Femur (tissue), 1 donor: ENCODE measurements at regions not wholly inside any gene's neighbourhood (a gene's known extent, or its start where the extent isn't known, plus 50 kb on each side); places are given as distances from the start of the nearest gene placed in this dataset.
"Not testable (repeated sequence)": the region's sequence is repeated elsewhere in the genome, so short reads cannot be mapped to it uniquely, and the experiment has no call there.

Source experiments
- DNase-seq: peaks from one replicate; pipeline ENCODE4 v3.0.0-alpha.2; 2017

DNA sequence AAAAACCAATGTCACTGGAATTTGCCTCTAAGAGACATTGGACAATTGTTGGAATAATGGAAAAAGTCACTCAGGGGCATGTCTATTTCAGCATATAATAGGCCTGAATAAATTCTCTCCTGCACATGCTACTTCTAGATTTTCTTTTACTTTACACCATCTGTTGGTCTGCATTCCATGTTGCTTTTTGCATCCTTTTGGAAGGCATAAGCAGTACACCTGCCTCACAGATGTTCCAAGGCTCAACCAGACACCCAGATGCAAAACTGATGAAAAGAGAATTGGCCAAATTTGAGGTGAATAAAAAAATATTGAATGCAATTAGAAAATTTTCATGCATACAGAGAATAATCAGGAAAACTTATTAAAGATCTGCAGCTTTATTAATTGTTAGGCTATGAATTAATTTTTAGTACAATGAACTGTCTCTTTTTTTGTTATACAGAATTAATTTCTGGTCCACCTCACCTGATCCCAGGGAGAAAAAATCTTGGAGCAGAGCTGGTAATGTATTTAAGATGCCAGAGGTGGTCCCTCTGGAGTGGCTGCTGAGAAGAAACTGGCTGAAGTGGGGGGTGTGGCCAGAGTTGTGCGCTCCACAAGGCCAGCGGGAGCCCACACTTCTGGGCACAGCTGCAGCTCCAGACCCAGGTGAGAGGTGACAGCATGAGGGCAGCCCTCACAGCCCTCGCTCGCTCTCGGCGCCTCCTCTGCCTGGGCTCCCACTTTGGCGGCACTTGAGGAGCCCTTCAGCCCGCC, 778.6 kb downstream of the CDH11 start:
- no peak for DNase-seq

DNA sequence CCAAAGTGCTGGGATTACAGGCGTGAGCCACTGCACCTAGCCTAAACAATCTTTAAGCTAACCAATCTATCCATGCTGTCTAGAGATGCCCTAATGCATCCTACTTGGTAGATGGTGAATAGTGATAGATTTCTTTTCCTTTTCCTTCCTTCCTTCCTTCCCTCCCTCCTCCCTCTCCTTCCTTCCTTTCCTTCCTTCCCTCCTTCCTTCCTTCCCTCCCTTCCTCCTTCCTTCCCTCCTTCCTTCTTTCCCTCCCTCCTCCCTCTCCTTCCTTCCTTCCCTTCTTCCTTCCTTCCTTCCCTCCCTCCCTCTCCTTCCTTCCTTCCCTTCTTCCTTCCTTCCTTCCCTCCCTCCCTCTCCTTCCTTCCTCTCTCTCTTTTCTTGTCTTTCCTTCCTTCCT, 780.5 kb downstream of the CDH11 start:
- not testable (repeated sequence) for DNase-seq

DNA sequence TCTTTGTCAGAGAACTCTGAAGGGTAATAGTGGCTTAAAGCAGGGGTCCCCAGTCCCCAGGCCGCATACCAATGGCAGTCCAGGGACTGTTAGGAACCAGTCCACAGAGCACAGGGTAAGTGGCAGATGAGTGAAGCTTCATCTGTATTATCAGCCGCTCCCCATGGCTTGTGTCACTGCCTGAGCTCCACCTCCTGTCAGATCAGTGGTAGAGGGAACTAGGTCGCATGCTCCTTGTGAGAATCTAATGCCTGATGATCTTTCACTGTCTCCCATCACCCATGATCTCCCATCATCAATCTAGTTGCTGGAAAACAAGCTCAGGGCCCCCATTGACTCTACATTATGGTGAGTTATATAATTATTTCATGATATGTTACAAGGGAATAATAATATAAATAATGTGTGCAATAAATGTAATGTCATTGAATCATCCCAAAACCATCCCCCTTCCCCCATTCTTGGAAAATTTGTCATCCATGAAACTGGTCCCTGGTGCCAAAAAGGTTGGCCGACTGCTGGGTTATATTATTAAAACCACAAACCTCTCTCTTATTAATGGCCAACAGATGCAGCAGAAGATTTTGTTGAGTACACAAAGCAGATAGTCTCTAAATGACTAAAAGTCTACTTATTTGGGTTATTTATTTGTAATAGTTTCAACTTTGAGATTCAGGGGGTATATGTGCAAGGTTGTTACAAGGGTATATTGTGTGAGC, 782.7 kb downstream of the CDH11 start:
- no peak for DNase-seq

DNA sequence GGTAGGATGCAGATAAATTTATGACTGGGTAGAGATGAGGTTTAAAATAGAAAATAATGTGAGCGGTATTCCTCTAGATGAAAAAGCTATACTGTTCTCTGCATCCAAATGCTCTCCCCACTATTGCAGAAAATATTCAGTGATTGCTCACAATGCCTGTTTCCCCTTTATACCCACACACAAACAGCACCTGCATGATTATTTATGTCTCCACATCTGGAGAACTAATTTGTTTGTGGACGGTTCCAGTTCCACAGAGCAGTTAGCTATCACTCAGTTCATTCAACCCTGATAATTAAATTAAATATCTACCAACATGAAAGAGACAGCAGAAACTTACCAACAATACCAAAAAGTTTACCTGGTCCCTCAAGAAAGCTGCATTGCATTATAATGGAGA, 800.0 kb downstream of the CDH11 start:
- no peak for DNase-seq

DNA sequence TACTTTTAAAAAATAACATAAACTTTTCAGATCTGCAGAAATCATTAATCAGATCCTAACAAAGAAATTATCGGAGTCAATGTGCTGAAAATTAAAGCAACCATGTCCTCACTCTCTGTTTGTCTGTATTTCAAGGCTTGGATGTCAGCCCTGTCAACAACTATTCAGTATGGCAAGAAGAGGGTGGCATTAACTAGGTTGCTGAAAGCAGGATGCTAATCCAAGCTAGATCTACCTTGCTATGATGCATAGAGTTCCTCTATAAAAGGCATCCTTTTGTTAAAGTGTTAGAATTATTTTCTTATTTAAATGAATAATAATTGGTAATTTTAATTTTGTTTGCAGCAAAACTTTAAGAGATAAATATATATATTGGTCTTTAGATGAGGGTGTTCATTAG, 800.8 kb downstream of the CDH11 start:
- DNase-seq = no peak

DNA sequence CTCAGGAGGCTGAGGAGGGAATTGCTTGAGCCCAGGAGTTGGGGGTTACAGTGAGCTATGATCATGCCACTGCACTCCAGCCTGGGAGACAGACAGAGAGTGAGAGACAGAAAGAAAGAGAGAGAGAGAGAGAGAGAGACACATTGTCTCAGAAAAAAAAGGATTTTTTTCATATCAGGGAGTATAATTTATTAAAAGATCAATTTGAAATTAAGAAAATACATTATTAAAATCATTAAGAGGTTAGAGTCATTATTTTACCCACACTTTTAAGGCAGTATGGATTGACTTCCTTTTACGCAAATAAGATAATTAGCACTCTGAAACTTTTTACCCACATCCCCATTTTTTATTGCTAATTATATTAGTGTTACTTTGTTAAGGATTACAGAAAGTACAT, 804.3 kb downstream of the CDH11 start:
- no peak for DNase-seq

DNA sequence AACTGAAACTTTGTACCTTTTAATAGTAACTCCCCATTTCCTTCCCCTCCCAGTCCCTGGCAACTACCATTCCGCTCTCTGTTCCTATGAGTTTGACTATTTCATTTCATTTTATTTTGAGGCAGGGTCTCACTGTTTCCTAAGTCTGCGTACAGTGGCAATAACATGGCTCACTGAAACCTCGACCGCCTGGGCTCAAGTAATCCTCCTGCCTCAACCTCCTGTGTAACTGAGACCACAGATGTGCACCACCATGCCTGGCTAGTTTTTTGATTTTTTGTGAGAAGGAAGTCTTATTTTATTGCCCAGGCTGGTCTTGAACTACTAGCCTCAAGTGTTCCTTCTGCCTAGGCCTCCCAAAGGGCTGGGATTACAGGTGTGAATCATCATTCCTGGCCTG, 808.1 kb downstream of the CDH11 start:
- DNase-seq = no peak

DNA sequence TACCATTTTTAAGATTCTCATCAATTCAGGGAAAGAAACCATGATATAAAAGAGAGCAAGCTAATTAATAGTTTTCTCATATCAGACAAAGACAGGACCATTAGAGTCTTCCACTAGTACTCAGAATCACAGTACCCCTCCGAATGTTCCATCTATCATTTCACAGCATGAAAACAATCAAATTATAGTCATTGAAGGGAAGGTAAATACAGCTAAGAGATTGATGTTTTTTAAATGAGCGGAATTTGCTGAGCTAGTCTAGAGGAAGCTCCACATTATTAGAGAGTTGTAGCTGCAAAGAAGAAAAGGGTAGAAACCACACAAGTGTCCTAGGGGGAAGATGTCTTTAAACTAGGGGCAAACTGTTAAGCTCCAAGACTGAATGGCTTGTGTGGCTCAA, 808.9 kb downstream of the CDH11 start:
- no peak for DNase-seq

DNA sequence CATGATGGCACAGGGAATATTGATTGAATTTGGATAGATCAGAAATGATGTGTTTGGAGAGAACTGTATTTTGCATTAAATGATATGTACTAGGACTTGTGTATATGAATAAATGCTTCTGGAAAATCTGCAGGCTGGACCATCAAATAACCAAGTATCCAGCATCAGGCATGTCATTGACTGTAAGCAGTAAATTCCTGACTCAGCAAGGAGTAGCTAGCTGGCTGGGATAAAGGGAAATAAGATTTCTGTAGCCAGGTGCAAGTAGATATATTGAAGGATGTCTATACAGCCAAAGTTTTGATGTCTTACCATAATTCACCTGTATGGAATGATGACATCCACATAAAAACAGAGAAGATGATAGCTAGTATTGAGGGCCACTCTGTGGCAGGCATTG, 809.6 kb downstream of the CDH11 start:
- no peak for DNase-seq

DNA sequence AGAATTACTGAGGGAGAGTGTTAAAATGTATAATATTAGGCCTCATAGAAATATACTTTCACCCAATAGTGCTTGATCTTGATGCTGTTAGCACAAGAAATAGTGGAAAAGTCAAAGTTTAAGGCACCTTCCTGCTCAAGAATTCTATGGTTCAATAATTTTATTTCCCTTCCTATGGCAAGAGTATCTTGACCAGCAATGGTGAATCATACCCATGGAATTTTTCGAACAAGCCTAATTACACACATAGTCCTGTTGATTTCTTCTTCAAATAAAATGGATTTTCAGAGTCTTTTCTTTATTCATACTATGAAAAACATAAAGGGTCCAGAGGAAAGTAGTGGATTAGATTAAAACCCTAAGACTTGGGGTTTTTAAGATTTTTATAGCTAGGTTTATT, 810.6 kb downstream of the CDH11 start:
- no peak for DNase-seq

DNA sequence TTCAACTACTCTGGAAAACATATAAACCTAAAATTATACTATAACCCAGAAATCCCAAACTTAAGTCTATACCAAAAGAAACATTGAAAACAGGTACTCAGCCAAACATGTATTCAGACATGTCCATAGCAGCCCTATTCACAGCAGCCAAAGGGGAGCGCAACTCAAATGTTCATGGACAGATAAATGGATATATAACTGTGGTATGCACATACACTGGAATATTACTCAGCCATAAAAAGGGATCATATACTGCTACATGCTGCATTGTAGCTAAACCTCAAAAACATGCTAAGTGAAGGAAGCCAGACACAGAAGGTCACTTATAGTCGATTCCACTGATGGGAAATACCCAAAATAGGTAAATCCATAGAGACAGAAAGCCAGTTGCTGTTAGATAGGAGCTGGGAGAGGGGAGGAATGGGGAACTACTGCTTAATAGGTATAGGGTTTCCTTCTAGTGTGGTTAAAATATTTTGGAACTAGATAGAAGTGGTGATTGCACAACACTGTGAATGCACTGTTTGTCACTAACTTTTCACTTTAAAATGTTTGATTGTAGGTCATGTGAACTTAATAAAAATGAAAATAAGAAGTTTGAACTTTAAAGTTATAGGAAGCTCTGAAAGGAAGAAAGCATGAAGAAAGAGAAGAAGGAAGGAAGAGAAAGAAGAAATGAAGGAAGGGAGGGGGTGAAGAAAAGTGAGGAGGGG, 812.3 kb downstream of the CDH11 start:
- DNase-seq = no peak

DNA sequence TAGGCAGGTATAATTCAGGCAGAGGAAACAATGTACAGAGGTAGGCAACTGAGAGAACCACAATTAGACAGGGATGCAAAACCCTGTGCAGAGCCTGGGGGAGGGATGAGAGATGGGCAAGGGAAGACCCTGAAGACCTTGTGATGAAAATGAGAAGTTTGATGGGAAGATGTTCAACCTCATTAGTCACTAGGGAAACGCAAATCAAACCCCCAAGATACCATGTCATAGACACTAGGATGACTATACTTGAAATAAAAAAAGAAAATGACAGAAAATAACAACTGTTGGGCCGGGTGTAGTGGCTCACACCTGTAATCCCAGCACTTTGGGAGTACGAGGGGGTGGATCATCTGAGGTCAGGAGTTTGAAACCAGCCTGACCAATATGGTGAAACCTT, 813.1 kb downstream of the CDH11 start:
- DNase-seq = no peak

DNA sequence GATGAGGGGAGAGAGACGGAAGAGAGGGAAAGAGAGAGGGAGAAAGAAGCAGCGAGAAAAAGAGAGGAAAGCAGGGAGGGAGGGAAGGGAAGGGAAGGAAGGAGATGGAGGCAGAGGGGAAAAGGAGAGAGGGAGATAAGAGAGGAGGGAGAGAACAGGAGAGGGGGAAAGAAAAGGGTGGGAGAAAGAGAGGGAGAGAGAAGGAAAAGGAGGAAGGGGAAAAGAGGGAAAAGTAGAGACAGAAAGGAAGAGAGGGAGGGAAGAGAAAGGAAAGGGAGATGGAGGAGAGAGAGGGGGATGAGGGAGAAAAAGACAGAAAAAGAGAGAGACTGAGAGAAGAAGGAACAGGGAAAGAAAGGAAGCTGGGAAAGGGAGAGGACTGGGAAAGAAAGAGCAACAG, 814.4 kb downstream of the CDH11 start:
- DNase-seq = no peak

DNA sequence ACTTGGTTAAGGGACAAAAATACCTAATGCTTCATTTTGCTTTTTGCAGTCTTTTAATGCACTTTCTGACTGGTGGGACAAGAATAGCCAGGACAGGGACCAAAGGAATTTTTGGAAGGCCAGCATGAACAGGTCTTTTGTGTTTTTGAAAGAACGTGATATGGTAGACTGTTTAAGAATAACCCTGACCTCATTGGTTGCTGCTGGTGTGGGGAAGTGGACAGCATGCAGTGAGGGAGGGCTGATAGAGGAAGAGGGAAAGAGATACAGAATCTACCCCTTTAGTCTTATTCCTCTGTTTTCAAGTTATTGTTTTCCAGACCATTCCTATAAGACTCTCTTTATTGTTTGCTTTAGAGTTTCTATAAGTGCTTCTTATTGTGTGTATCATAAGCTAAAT, 816.2 kb downstream of the CDH11 start:
- DNase-seq = no peak

DNA sequence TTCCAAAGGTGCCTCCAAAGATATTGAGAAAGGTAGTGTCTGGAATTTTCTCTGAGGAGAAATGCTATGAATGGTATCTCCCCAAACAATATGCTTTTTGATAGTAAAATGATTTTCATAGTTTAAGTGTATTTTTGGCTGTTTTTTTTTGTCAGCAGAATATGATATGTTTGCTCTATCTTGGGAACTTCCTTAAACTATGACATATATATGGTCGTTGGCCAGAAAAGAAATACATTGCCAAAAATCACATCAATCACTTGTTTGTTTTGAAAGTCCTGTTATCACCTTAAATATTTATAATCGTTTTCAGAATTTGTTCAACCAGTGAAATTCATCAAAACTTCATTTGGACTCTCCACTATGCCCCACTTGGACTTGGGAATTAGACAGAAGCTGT, 816.9 kb downstream of the CDH11 start:
- no peak for DNase-seq

DNA sequence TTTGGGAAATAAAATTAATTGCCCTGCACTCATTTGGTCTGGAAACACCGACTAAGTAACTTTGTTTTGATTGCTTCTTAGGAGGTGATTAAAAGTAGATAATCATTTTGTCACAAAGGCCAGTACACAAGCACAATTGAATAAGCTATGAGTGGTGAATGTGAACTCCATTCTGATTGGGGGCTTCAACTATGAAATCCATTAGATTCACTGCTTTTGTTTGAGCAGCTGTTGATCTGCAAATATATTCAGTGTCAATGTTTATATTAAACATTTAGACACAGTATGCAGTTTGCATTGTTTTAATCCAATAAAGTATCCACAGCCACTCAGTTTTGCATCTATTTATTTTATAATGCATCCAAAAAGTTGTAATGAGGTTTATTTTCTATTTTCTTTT, 817.5 kb downstream of the CDH11 start:
- no peak for DNase-seq

DNA sequence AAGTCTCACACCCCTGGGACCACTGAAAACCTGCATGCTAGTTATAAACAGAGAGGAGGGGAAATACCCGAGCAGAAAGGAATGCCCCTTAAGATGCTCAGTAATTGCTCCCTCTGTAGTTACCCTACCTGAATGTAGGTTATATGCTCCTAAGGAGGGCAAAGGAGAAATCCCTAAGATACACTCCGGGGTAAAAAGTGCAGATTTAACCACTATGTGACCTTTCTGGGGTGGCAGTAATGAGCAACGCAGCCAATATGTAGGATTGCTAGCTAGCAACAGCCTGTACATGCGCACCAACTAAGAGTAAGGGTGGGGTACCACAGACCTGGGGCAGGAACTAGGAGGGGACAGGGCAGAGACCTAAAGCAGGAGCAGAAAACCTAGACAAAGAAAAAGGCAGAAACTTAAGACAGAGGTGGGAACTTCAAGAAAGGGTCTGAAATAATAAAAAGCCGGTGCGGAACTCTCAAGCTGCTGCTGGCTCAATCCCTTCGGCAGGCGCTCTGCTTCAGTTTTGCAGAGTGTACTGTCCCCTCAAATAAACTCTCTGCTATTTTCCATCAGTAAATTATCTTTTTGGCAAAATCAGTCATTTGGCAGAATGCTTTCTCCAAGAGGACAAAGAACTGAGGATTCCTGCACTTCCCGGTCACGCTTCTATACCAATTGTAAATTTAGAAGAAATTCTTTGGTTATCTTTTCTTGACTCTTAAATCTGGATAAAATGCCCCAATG, 823.8 kb downstream of the CDH11 start:
- no peak for DNase-seq

DNA sequence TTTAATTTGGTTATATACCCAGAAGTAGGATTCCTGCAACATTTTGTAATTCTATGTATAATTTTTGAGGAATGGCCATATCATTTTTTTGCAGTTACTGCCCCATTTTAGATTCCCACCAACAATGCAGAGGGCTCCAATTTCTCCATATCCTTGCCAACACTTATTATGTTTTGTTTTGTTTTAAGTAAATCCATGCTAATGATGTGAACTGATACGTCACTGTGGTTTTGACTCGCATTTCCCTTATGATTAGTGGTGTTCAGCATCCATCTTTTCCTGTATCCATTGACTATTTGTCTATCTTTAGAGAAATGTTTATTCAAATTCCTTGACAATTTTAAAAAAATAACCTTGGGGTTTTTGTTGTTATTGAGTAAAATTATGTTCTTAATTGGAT, 826.4 kb downstream of the CDH11 start:
- DNase-seq = no peak

DNA sequence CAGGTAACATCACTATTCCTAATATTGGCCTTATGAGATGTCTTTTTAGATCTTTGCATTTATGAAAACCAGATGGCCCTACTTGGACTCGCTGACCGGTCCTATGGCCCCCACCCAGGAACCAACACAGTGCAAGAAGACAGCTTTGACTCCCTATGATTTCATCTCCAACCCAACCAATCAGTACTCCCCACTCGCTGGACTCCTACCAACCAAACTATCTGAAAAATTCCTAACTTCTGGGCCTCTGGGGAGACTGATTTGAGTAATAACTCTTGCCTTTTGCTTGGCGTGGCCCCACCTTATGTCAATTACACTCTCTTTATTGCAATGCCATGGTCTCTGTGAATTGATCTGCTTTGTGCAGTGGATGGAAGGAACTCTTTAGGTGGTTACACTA, 828.9 kb downstream of the CDH11 start:
- DNase-seq = no peak

DNA sequence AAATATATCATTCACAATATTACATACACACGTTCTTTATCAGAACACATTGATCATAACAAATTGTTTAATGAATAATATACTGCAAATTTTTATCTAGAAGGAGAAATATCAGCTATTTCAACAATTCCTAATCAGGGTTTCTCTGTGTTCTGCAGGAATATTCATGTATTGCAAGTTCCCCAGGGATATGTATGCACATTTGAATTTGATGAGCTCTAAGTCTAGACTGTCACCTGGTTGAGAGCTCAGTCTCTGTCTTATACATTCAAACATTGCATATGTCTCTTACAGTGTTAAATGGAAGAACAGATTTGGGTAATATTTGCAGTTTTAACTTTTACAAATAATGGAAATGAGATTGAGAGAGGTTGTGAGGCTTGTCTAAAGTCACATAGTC, 829.7 kb downstream of the CDH11 start:
- DNase-seq = no peak

DNA sequence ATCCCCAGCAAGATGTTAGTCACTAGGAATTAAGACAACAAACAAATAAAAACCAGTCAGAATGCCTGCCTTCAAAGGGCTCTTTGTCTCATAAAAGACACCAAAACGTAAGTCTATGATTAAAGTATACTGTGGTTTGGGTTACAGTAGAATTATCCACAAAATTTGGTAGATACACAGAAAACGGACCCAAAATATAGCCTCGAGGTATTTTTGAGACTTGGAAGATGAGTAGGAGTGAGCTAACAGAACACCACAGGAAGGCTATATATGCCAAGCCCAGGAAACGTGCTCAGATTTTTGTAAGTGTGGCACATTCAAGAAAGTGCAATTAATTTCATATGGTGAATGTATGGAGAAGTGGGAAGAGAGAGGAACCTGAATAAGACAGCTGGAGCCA, 831.4 kb downstream of the CDH11 start:
- no peak for DNase-seq

DNA sequence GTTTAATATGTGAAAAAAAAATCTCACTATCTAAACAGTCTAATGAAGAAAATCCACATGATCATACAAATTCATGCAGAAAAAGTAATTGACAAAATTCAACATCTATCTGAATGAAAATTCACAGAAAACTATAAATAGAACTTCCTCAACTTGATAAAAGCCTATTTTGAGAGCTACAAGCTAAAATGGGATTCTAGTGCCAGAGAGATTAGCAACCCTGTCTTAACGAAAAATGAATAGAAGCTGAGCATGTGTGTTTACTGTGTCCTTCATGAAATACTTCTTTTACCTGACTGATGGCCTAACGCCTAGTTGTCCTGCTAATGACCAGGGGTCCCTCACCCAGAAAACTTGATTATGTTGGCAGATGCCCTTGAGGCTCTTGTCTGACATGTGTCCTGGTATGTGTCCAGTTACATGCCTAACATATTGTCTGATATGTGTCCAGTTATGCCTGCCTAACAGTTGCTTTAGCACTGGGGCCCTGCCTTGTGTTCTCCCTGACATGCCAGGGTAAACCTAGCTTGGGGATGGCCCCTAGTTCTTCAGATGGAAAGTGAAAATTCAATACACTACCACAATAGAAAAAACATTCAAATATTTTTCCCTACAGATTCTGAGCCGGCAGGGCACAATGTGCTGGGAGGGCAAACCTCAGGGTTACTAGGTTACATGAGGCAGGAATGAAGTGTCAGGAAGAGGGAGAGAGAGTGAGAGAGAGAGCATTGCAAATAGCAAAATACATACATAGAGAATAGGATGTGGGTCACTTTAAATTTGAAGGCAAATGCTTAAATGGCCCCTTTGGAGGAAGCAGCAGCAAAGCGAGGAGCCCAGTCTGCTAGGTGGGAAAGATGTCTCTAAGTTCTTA, 834.0 kb downstream of the CDH11 start:
- no peak for DNase-seq
